ENCODE measurements at regions not wholly inside any gene's neighbourhood (a gene's known extent, or its start where the extent isn't known, plus 50 kb on each side); places are given as distances from the start of the nearest gene placed in this dataset.

DNA sequence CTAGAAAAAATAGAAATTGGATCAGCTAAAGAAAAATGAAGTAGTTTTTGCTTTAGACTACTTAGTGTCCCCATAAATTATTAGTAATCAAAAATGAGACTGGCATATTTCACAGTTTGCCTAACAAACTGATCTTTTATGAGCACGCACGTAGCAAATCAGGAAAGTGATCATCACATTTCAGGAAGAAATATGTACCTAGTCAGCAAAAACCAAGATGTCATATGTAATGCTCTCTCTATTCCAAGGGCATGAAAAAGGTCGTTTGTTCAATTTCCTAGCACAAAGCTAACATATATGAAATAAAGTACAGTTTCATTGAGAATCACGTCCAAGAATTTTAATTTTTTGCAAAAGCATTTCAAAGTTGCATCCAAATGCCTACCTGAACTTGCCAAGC is 600.4 kb upstream of the CHAC2 start:
- Histone ChIP-seq H3K4me3 (ENCODE audit: low read depth, low read length) (no peak overlapping the region), H3K27ac (ENCODE audit: low read depth, low read length) (no peak overlapping the region), H3K9me3 (ENCODE audit: control insufficient read depth, insufficient read depth, low read length) (no peaks in the 10 kb centered on the region), H3K27me3 (ENCODE audit: control insufficient read depth, insufficient read depth, low read length) (no peaks in the 10 kb centered on the region)
- ChIA-PET POLR2A (interaction anchor here (0.6 kb wide), 1 partner anchor 339 kb away, joined by 3 read pairs; no protein-coding TSS in a partner anchor), CTCF (no interaction called here)
- no peak for DNase-seq (ENCODE audit: low read depth, low spot score)
- TF ChIP-seq, protein P1, sequence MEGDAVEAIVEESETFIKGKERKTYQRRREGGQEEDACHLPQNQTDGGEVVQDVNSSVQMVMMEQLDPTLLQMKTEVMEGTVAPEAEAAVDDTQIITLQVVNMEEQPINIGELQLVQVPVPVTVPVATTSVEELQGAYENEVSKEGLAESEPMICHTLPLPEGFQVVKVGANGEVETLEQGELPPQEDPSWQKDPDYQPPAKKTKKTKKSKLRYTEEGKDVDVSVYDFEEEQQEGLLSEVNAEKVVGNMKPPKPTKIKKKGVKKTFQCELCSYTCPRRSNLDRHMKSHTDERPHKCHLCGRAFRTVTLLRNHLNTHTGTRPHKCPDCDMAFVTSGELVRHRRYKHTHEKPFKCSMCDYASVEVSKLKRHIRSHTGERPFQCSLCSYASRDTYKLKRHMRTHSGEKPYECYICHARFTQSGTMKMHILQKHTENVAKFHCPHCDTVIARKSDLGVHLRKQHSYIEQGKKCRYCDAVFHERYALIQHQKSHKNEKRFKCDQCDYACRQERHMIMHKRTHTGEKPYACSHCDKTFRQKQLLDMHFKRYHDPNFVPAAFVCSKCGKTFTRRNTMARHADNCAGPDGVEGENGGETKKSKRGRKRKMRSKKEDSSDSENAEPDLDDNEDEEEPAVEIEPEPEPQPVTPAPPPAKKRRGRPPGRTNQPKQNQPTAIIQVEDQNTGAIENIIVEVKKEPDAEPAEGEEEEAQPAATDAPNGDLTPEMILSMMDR (IDR thresholded peaks at IDR 0.05; ENCODE audit: low read depth, low read length): no peak

GRCh38 chr2:53150146-53150545 is 617.5 kb upstream of the CHAC2 start:
- Histone ChIP-seq H3K9me3 (ENCODE audit: control insufficient read depth, insufficient read depth, low read length) (no peaks in the 10 kb centered on the region), H3K27me3 (ENCODE audit: control insufficient read depth, insufficient read depth, low read length) (no peaks in the 10 kb centered on the region), H3K27ac (ENCODE audit: low read depth, low read length) (no peak overlapping the region), H3K4me3 (ENCODE audit: low read depth, low read length) (no peak overlapping the region)
- TF ChIP-seq, protein P1 (IDR thresholded peaks at IDR 0.05; ENCODE audit: low read depth, low read length): no peak
- DNase-seq (ENCODE audit: low read depth, low spot score): no peak
- POLR2A ChIA-PET: interaction anchor here (0.5 kb wide), 1 partner anchor 589 kb away, joined by 3 read pairs; no protein-coding TSS in a partner anchor
- CTCF ChIA-PET: no interaction called here

DNA sequence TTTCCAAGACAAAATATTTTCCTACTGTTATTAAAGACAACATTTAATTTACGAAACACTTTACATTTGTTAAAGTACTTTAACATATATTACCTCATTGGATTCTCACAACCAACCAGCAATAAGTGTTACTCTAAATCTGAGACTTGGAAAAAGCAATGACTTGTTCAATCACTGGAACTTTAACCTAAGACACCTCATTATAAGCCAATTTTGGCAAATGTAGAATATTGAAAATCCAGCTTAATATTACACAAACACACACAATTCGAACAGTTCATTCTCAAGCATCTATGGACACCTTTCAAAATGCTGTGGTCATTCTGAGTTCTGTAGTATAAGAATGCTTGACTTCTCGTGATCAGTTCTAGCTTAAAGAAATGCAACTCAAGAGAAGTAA is 619.4 kb upstream of the CHAC2 start:
- TF ChIP-seq, protein P1 (IDR thresholded peaks at IDR 0.05; ENCODE audit: low read depth, low read length): no peak
- Histone ChIP-seq H3K27me3 (ENCODE audit: control insufficient read depth, insufficient read depth, low read length) (no peaks in the 10 kb centered on the region), H3K9me3 (ENCODE audit: control insufficient read depth, insufficient read depth, low read length) (no peaks in the 10 kb centered on the region), H3K4me3 (ENCODE audit: low read depth, low read length) (no peak overlapping the region), H3K27ac (ENCODE audit: low read depth, low read length) (no peak overlapping the region)
- CTCF ChIA-PET: no interaction called here
- DNase-seq (ENCODE audit: low read depth, low spot score): no peak
- POLR2A ChIA-PET: no interaction called here

GRCh38 chr2:53131416-53131815 is 636.2 kb upstream of the CHAC2 start:
- no peak overlapping the region for H3K27ac ChIP-seq (ENCODE audit: low read depth, low read length)
- TF ChIP-seq, protein P1 (IDR thresholded peaks at IDR 0.05; ENCODE audit: low read depth, low read length): no peak
- CTCF ChIA-PET: no interaction called here
- DNase-seq (ENCODE audit: low read depth, low spot score): no peak
- POLR2A ChIA-PET: no interaction called here
- no peaks in the 10 kb centered on the region for H3K27me3 ChIP-seq (ENCODE audit: control insufficient read depth, insufficient read depth, low read length)
- no peak overlapping the region for H3K4me3 ChIP-seq (ENCODE audit: low read depth, low read length)
- H3K9me3 ChIP-seq (ENCODE audit: control insufficient read depth, insufficient read depth, low read length): no peaks in the 10 kb centered on the region

GRCh38 chr2:53130441-53130943 is 637.1 kb upstream of the CHAC2 start:
- no peak overlapping the region for H3K27ac ChIP-seq (ENCODE audit: low read depth, low read length)
- POLR2A ChIA-PET: no interaction called here

More at GRCh38 chr2:53130441-53130943, 637.1 kb upstream of the CHAC2 start:
- TF ChIP-seq, protein P1 (IDR thresholded peaks at IDR 0.05; ENCODE audit: low read depth, low read length): no peak
- DNase-seq (ENCODE audit: low read depth, low spot score): no peak
- Histone ChIP-seq H3K27me3 (ENCODE audit: control insufficient read depth, insufficient read depth, low read length) (no peaks in the 10 kb centered on the region), H3K9me3 (ENCODE audit: control insufficient read depth, insufficient read depth, low read length) (no peaks in the 10 kb centered on the region), H3K4me3 (ENCODE audit: low read depth, low read length) (no peak overlapping the region)
- CTCF ChIA-PET: no interaction called here

All from AG04450 (cell line).